ENCODE measurements at regions not wholly inside any gene's neighbourhood (a gene's known extent, or its start where the extent isn't known, plus 50 kb on each side); places are given as distances from the start of the nearest gene placed in this dataset.

DNA sequence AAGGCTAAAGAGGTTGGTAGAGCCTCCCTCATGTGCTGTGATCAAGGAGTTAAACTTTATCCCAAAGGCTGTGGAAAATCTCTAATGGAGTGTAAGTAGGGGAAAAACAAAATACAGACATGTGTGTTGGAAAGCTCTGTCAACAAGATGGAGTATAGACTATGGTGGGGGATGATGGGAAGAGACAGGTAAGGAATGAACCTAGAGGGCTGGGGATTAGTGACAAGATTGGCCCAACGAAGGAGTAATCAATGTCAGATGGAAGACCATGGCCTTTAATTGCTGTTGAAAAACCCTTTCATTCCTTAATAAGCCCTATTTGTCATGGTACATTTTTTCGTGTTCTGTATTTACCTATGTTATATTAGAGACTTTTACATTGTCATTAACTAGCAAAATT lies 278.6 kb downstream of the SQOR start:
- intact Hi-C loops (cut with DNase I, micrococcal nuclease) = no loop called here
- no peaks in the 10 kb centered on the region for H3K4me1 Mint-ChIP-seq
- no peak overlapping the region for H3K4me3 Mint-ChIP-seq
- DNase-seq (no peak), ATAC-seq (no peak)
- peaks cover 2% of the 10 kb centered on the region for H3K27me3 Mint-ChIP-seq
- POLR2A ChIA-PET = no interaction called here
- peaks cover 4% of the 10 kb centered on the region for H3K9me3 Mint-ChIP-seq (ENCODE audit: low read depth)
- no peaks in the 10 kb centered on the region for H3K36me3 Mint-ChIP-seq (ENCODE audit: low read depth)
- CTCF ChIA-PET = no interaction called here
- no peak overlapping the region for H3K27ac Mint-ChIP-seq

DNA sequence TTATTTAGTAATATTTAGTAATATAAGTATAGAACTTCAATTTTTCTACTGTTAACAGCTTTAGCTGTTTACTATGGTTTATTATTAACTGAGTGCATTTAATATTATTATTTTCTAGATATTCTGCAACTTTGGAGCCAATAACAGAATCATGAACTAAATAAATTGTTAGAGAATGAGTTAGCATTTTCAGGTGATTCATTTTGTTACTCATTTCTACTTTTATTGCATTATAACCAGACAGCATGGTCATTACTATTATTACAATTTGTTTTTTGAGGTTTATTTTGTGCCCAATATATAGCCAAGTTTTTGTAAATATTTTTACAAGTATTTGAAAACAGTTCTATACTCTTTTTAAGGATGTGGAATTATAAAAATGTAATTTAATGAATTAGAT lies 279.6 kb downstream of the SQOR start:
- ChIA-PET POLR2A (no interaction called here), CTCF (no interaction called here)
- H3K4me3 Mint-ChIP-seq = no peak overlapping the region
- no peak for ATAC-seq
- no peaks in the 10 kb centered on the region for H3K36me3 Mint-ChIP-seq (ENCODE audit: low read depth)
- peaks cover 2% of the 10 kb centered on the region for H3K27me3 Mint-ChIP-seq
- no peaks in the 10 kb centered on the region for H3K4me1 Mint-ChIP-seq
- H3K9me3 Mint-ChIP-seq (ENCODE audit: low read depth) = peaks cover 2% of the 10 kb centered on the region
- intact Hi-C loops (cut with DNase I, micrococcal nuclease) = no loop called here
- no peak for DNase-seq
- no peak overlapping the region for H3K27ac Mint-ChIP-seq

DNA sequence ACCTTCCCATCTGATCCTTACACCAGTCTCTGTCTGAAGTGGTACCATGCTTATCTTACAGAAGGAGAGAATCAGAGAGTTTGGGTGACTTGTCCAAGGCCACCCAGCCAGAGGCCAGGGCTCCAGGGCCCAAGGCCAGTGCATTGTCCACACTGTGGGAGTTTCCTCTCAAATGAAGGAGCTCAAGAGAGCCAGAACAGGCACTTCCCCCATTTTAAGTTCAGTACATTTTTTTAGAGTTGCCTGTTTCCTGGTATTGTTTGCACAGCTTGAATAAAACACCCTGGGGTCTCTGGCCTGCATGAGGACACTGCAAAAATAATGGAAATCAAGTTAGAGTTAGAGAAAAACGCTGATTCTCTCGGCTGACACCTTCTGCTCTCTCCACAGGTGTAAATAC lies 284.0 kb downstream of the SQOR start:
- ChIA-PET CTCF (interaction anchor here (0.7 kb wide), 1 partner anchor 188 kb away, joined by 3 read pairs; no protein-coding TSS in a partner anchor), POLR2A (no interaction called here)
- no peaks in the 10 kb centered on the region for H3K4me1 Mint-ChIP-seq
- H3K27ac Mint-ChIP-seq = no peak overlapping the region
- H3K4me3 Mint-ChIP-seq = no peak overlapping the region
- H3K27me3 Mint-ChIP-seq = peaks cover 2% of the 10 kb centered on the region
- ATAC-seq (no peak), DNase-seq (no peak)
- no peaks in the 10 kb centered on the region for H3K36me3 Mint-ChIP-seq (ENCODE audit: low read depth)
- intact Hi-C loops (cut with DNase I, micrococcal nuclease) = no loop called here
- H3K9me3 Mint-ChIP-seq (ENCODE audit: low read depth) = no peaks in the 10 kb centered on the region

DNA sequence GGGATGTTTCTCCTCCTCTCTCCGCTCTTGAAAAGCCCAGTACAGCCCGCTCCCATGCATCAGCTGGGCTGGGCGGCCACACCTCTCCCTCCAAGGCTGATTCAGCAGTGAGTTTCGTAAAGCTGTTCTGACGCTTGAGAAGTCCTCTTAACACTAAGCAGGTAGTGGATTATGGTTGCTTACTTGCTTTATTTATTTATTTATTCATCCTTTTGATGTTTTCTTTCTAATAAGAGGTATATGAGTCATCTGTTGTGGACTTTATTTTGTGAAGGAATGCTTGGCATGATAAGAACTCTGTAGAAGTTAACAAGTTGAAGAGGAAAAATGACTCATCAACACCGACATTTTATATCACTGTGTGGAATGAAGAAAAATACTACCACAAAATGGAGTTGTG lies 285.0 kb downstream of the SQOR start:
- ChIA-PET POLR2A (no interaction called here), CTCF (no interaction called here)
- Mint-ChIP-seq H3K27me3 (peaks cover 2% of the 10 kb centered on the region), H3K4me3 (no peak overlapping the region), H3K27ac (no peak overlapping the region), H3K36me3 (ENCODE audit: low read depth) (no peaks in the 10 kb centered on the region), H3K4me1 (no peaks in the 10 kb centered on the region), H3K9me3 (ENCODE audit: low read depth) (no peaks in the 10 kb centered on the region)
- no peak for ATAC-seq
- no peak for DNase-seq
- intact Hi-C loops (cut with DNase I, micrococcal nuclease) = no loop called here

DNA sequence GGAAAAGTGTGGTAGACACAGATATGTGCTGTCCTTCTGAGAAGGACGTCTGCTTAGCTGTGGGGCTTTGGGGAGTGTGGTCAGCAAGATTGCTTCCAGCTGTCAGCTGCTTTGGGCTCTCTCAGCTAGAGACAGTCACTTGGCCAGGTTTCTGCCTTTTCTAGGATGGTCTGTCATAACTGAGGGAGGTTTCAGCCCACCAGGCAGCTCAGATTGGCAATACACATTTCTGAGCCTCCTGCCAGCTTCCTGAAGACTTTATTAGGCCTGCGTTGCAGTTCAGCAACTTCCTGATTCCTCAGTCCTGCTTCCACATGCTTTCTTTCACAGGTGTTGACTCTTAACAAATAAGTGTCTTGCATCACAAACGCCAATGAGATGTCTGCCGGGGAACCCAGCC lies 286.5 kb downstream of the SQOR start:
- peaks cover 2% of the 10 kb centered on the region for H3K27me3 Mint-ChIP-seq
- H3K36me3 Mint-ChIP-seq (ENCODE audit: low read depth) = no peaks in the 10 kb centered on the region
- ChIA-PET POLR2A (no interaction called here), CTCF (interaction anchor here (0.9 kb wide), 1 partner anchor 12 kb away, joined by 3 read pairs; no protein-coding TSS in a partner anchor)
- H3K4me3 Mint-ChIP-seq = no peak overlapping the region
- intact Hi-C loops (cut with DNase I, micrococcal nuclease) = no loop called here
- DNase-seq (no peak), ATAC-seq (no peak)
- no peaks in the 10 kb centered on the region for H3K4me1 Mint-ChIP-seq
- H3K9me3 Mint-ChIP-seq (ENCODE audit: low read depth) = no peaks in the 10 kb centered on the region
- no peak overlapping the region for H3K27ac Mint-ChIP-seq

DNA sequence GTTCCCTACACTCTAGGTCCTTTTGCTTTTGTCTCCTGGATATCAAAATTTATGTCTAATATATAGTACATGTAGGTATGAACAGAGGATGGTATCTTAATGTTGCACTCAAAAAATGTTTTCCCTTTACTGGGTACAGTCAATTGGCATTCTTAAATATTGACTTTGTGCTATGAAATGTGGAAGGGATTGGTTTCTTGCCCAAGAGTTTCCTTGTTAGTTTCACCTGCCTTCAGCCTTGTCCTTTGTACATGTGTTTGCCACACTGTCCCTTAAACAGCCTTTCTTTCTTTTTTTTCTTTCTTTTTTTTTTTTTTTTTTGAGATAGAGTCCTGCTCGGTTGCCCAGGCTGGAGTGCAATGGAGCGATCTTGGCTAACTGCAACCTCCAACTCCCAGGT lies 287.1 kb downstream of the SQOR start:
- no peaks in the 10 kb centered on the region for H3K36me3 Mint-ChIP-seq (ENCODE audit: low read depth)
- intact Hi-C loops (cut with DNase I, micrococcal nuclease) = no loop called here
- ChIA-PET CTCF (no interaction called here), POLR2A (no interaction called here)
- no peak for ATAC-seq
- no peak overlapping the region for H3K4me3 Mint-ChIP-seq
- peaks cover 2% of the 10 kb centered on the region for H3K27me3 Mint-ChIP-seq
- no peaks in the 10 kb centered on the region for H3K9me3 Mint-ChIP-seq (ENCODE audit: low read depth)
- H3K27ac Mint-ChIP-seq = no peak overlapping the region
- H3K4me1 Mint-ChIP-seq = no peaks in the 10 kb centered on the region
- DNase-seq = no peak

DNA sequence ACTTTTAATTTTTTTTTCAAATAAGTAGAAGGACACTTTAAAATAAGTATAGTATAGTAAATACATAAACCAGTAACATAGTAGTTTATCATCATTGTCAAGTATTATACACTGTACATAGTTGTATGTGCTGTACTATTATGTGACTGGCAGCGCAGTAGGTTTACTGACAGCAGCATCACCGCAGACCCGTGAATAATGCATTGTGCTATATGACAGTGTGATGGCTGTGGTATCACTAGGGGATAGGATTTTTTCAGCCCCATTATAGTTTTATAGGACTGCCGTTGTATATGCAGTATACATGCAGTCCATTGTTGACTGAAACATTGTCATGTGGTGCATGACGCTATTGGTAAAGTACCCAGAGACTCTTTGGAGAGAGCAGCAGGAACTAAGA lies 306.5 kb downstream of the SQOR start:
- CTCF ChIA-PET = no interaction called here
- DNase-seq (no peak), ATAC-seq (no peak)
- no peaks in the 10 kb centered on the region for H3K9me3 Mint-ChIP-seq (ENCODE audit: low read depth)
- no peak overlapping the region for H3K4me3 Mint-ChIP-seq
- no peaks in the 10 kb centered on the region for H3K36me3 Mint-ChIP-seq (ENCODE audit: low read depth)
- H3K27me3 Mint-ChIP-seq = peaks cover 2% of the 10 kb centered on the region
- H3K27ac Mint-ChIP-seq = no peak overlapping the region
- intact Hi-C loops (cut with DNase I, micrococcal nuclease) = no loop called here
- POLR2A ChIA-PET = no interaction called here
- no peaks in the 10 kb centered on the region for H3K4me1 Mint-ChIP-seq

DNA sequence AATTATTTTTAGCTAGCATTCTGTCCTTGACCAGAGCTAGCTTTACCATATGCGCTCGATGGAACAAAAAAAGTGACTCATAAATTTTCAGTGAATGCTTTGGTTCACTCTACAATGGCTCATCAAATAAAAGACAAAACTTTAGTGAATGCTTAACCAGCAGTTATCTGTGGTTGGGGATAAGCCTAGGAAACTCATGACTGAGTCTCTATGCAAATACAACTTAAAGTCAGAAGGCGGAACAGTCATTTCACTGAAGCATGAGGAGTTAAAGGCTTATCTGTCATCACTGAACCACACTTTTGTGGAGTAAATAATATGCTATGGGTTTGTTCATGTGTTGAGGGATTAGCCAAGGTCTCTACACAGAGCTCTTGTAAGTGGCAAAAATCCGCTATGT lies 308.4 kb downstream of the SQOR start:
- Mint-ChIP-seq H3K9me3 (ENCODE audit: low read depth) (peaks cover under 1% of the 10 kb centered on the region), H3K27me3 (no peaks in the 10 kb centered on the region), H3K27ac (no peak overlapping the region), H3K4me3 (no peak overlapping the region), H3K36me3 (ENCODE audit: low read depth) (no peaks in the 10 kb centered on the region), H3K4me1 (no peaks in the 10 kb centered on the region)
- POLR2A ChIA-PET = no interaction called here
- intact Hi-C loops (cut with DNase I, micrococcal nuclease) = no loop called here
- DNase-seq (no peak), ATAC-seq (no peak)
- CTCF ChIA-PET = no interaction called here

DNA sequence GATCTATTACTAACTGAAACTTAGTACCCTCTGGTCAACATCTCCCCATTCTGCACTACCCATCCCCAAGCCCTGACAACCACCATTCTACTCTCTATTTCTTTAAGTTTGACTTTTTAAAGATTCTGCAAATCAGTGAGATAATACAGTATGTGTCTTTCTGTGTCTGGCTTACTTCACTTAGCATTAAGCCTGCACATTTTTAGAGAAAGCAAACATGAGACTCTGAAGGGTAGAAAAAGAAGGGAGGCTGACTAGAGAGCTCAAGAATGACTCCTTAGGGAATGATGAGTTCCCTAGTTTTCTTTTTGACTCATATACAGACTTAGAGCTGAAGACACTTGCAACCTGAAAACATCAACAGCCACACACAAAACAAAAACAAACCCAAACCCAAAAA lies 311.3 kb downstream of the SQOR start:
- ATAC-seq = no peak
- intact Hi-C loops (cut with DNase I, micrococcal nuclease) = no loop called here
- no peaks in the 10 kb centered on the region for H3K4me1 Mint-ChIP-seq
- H3K4me3 Mint-ChIP-seq = no peak overlapping the region
- no peaks in the 10 kb centered on the region for H3K36me3 Mint-ChIP-seq (ENCODE audit: low read depth)
- peaks cover 2% of the 10 kb centered on the region for H3K9me3 Mint-ChIP-seq (ENCODE audit: low read depth)
- CTCF ChIA-PET = interaction anchor here (0.7 kb wide), 1 partner anchor 189 kb away, joined by 3 read pairs; no protein-coding TSS in a partner anchor
- no peak overlapping the region for H3K27ac Mint-ChIP-seq
- no peak for DNase-seq
- H3K27me3 Mint-ChIP-seq = no peaks in the 10 kb centered on the region
- POLR2A ChIA-PET = no interaction called here

DNA sequence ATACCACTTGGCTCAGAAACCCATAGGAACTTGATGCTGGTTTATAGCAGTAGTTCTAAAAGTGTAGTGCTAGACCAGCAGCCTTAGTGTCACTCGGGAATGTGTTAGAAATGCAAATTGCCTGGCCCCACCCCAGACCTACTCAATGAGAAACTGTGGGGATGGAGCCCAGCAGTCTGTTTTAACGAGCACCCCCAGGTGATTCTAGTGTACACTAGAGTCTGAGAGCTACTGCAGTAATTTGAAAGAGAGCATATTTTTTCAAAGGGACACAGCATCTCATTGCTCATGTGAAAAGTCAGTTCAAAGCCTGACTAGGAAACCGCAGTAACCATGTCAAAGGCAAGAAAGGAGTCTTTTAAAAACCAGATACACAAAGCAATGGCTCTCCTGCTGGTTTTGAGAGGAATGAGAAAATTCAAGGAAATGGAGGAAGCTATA lies 313.4 kb downstream of the SQOR start:
- no peak for ATAC-seq
- Mint-ChIP-seq H3K4me1 (no peaks in the 10 kb centered on the region), H3K27me3 (no peaks in the 10 kb centered on the region), H3K4me3 (no peak overlapping the region), H3K9me3 (ENCODE audit: low read depth) (peaks cover 2% of the 10 kb centered on the region), H3K36me3 (ENCODE audit: low read depth) (no peaks in the 10 kb centered on the region), H3K27ac (no peak overlapping the region)
- intact Hi-C loops (cut with DNase I, micrococcal nuclease) = no loop called here
- CTCF ChIA-PET = interaction anchor here (0.7 kb wide), 1 partner anchor 93 kb away, joined by 4 read pairs; no protein-coding TSS in a partner anchor
- no peak for DNase-seq
- POLR2A ChIA-PET = no interaction called here

DNA sequence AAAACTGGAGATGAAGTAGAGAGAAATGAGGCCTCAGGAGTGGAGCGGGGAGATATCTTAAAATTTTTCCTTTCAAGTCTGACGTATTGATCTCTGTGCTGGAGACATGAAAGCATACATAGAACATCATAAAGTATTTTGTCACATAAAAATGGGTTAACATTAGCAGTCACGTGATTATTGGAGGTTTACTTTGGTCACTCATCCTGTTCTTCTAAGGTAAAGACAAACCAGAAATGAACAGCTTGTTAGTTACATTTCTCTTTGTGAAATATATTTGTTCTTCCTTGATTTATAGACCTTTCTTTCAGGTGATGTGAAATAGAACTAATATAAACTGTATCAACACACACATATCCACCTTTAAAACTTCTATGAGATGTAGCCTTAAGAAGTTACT lies 324.1 kb downstream of the SQOR start:
- CTCF ChIA-PET = no interaction called here
- no peak for DNase-seq
- Mint-ChIP-seq H3K27ac (no peak overlapping the region), H3K4me3 (no peak overlapping the region), H3K36me3 (ENCODE audit: low read depth) (peaks cover 3% of the 10 kb centered on the region), H3K4me1 (no peaks in the 10 kb centered on the region), H3K9me3 (ENCODE audit: low read depth) (peaks cover 23% of the 10 kb centered on the region), H3K27me3 (no peaks in the 10 kb centered on the region)
- POLR2A ChIA-PET = interaction anchor here (0.5 kb wide), 1 partner anchor 614 kb away, joined by 5 read pairs; no protein-coding TSS in a partner anchor
- intact Hi-C loops (cut with DNase I, micrococcal nuclease) = loop anchor here in 1 of 2 experiments (10.0 kb wide), 1 partner anchor 56 kb away; no protein-coding TSS in a partner anchor
- ATAC-seq = no peak

DNA sequence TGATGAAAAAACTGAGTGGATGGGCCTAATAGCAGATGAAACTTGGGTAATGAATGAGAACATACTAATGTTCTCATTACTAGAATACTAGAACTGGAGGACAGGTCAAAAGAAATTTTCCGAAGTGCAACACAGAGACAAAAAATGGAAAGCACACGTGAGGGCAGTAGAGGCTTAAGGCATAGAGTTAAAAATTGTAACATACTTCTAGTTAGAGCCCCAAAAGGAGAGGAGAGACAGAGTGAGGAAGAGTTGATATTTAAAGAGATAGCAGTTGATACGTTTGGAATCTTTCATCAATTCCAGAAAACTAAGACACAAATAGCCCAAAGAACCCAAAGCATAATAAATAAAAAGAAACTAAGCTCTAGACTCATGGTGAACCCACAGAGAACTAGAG lies 327.9 kb downstream of the SQOR start:
- ATAC-seq = no peak
- Mint-ChIP-seq H3K36me3 (ENCODE audit: low read depth) (peaks cover 3% of the 10 kb centered on the region), H3K4me1 (no peaks in the 10 kb centered on the region), H3K27me3 (no peaks in the 10 kb centered on the region), H3K4me3 (no peak overlapping the region), H3K9me3 (ENCODE audit: low read depth) (peaks cover 22% of the 10 kb centered on the region), H3K27ac (no peak overlapping the region)
- DNase-seq = no peak
- ChIA-PET CTCF (no interaction called here), POLR2A (no interaction called here)
- intact Hi-C loops (cut with DNase I, micrococcal nuclease) = no loop called here

DNA sequence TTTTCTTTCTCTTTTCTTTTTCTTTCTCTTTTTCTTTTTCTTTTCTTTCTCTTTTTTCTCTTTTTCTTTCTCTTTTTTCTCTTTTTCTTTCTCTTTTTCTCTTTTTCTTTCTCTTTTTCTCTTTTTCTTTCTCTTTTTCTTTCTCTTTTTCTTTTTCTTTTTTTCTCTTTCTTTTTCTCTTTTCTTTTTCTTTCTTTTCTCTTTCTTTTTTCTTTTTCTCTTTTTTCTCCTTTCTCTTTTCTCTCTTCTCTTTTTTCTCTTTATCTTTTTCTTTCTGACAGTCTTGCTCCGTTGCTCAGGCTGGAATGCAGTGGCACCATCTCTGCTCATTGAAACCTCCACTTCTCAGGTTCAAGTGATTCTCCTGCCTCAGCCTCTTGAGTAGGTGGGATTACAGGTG lies 335.7 kb downstream of the SQOR start:
- POLR2A ChIA-PET = no interaction called here
- intact Hi-C loops (cut with DNase I, micrococcal nuclease) = no loop called here
- Mint-ChIP-seq H3K27ac (no peak overlapping the region), H3K36me3 (ENCODE audit: low read depth) (no peaks in the 10 kb centered on the region), H3K9me3 (ENCODE audit: low read depth) (peaks cover 7% of the 10 kb centered on the region), H3K4me1 (no peaks in the 10 kb centered on the region), H3K4me3 (no peak overlapping the region), H3K27me3 (no peaks in the 10 kb centered on the region)
- DNase-seq (no peak), ATAC-seq (no peak)
- CTCF ChIA-PET = interaction anchor here (0.7 kb wide), 1 partner anchor 1893 kb away, joined by 3 read pairs; no protein-coding TSS in a partner anchor

All from activated CD4-positive, alpha-beta T cell treated with anti-CD3 and anti-CD28 coated beads for 36 hours (primary cell).